ENCODE measurements at regions not wholly inside any gene's neighbourhood (a gene's known extent, or its start where the extent isn't known, plus 50 kb on each side); places are given as distances from the start of the nearest gene placed in this dataset.

DNA sequence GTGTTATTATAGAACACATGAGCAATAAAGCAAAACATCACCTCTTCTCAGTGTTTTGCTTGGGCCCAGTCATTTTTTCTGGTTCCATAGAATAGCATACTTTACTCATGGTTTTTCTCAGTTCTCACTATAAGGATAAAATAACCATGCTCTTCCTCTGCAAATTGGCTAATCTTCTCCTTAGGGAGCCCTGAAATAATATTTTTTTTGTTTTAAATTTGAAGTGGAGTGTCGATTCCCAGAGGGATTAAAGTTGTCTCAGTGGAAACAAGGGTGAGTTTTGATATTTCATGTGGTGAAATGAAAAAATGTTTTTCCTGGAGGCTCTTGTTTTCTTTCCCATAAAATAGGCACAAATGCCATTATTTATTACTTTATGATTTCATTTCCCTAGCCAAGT, 127.3 kb downstream of the NOC3L start:
- H3K27me3 Mint-ChIP-seq: peaks cover 19% of the 10 kb centered on the region
- no peaks in the 10 kb centered on the region for H3K9me3 Mint-ChIP-seq
- DNase-seq (no peak), ATAC-seq (ENCODE audit: low read depth) (no peak)
- H3K4me3 Mint-ChIP-seq: no peak overlapping the region
- ChIA-PET POLR2A (no interaction called here), CTCF (no interaction called here)
- H3K4me1 Mint-ChIP-seq: no peaks in the 10 kb centered on the region
- intact Hi-C loops (cut with micrococcal nuclease): no loop called here
- TF ChIP-seq, protein P1, sequence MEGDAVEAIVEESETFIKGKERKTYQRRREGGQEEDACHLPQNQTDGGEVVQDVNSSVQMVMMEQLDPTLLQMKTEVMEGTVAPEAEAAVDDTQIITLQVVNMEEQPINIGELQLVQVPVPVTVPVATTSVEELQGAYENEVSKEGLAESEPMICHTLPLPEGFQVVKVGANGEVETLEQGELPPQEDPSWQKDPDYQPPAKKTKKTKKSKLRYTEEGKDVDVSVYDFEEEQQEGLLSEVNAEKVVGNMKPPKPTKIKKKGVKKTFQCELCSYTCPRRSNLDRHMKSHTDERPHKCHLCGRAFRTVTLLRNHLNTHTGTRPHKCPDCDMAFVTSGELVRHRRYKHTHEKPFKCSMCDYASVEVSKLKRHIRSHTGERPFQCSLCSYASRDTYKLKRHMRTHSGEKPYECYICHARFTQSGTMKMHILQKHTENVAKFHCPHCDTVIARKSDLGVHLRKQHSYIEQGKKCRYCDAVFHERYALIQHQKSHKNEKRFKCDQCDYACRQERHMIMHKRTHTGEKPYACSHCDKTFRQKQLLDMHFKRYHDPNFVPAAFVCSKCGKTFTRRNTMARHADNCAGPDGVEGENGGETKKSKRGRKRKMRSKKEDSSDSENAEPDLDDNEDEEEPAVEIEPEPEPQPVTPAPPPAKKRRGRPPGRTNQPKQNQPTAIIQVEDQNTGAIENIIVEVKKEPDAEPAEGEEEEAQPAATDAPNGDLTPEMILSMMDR (IDR thresholded peaks at IDR 0.05): no peak
- H3K27ac Mint-ChIP-seq: no peak overlapping the region
- no peaks in the 10 kb centered on the region for H3K36me3 Mint-ChIP-seq (ENCODE audit: low read depth)

DNA sequence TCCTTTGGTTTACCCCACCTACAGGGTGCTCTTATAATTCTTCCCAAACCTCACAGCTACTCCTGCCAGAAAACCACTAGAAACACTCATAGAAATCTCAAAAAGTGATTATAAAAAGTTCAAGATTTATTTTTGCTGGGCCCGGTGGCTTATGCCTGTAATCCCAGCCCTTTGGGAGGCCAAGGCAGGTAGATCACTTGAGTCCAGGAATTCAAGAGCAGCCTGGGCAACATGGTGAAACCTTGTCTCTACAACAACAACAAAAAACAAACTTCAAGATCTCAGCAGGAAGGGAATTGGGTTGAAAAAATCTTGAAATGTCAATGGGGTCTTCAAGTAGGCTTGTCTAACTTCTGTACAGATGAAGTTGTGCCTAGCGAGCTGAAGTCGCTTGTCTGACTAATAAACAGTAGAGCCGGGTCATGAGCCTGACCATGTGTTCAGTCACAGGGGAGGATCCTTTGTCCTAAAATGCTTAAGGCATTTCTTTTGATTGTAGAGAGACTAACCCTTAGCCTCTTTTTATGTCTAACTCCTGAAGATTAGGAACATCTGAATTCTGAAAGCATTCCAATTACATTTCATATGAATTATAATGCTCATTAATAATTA, 124.6 kb downstream of the NOC3L start:
- intact Hi-C loops (cut with micrococcal nuclease): no loop called here
- Mint-ChIP-seq H3K36me3 (ENCODE audit: low read depth) (no peaks in the 10 kb centered on the region), H3K4me3 (no peak overlapping the region), H3K27ac (no peak overlapping the region), H3K27me3 (peaks cover 20% of the 10 kb centered on the region), H3K4me1 (peaks cover 3% of the 10 kb centered on the region), H3K9me3 (no peaks in the 10 kb centered on the region)
- ATAC-seq (ENCODE audit: low read depth): no peak
- TF ChIP-seq, protein P1 (IDR thresholded peaks at IDR 0.05): no peak
- POLR2A ChIA-PET: no interaction called here
- no peak for DNase-seq
- CTCF ChIA-PET: no interaction called here

DNA sequence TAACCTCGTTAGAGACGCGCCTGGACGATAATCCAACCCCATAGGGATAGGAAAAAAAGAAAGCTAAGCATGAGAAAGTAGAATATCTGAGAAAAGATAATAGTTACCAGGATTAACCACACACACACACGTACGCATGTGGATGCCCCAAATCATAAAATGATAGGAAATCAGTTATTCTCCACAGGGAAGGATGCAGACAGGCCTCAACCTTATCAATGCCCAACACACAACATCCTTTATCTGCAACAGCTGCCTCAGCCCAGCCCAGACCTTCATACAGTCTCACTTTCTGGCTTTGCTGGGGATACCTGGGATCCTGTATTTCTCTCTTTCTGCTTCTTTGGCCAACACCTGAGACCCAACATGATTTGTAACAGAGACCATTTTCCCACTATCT, 123.0 kb downstream of the NOC3L start:
- no peaks in the 10 kb centered on the region for H3K36me3 Mint-ChIP-seq (ENCODE audit: low read depth)
- TF ChIP-seq, protein P1 (IDR thresholded peaks at IDR 0.05): no peak
- intact Hi-C loops (cut with micrococcal nuclease): no loop called here
- H3K27ac Mint-ChIP-seq: no peak overlapping the region
- ATAC-seq (ENCODE audit: low read depth): no peak
- no peak for DNase-seq
- ChIA-PET POLR2A (no interaction called here), CTCF (no interaction called here)
- H3K4me1 Mint-ChIP-seq: peaks cover 3% of the 10 kb centered on the region
- H3K4me3 Mint-ChIP-seq: no peak overlapping the region
- H3K27me3 Mint-ChIP-seq: peaks cover 18% of the 10 kb centered on the region
- H3K9me3 Mint-ChIP-seq: no peaks in the 10 kb centered on the region

DNA sequence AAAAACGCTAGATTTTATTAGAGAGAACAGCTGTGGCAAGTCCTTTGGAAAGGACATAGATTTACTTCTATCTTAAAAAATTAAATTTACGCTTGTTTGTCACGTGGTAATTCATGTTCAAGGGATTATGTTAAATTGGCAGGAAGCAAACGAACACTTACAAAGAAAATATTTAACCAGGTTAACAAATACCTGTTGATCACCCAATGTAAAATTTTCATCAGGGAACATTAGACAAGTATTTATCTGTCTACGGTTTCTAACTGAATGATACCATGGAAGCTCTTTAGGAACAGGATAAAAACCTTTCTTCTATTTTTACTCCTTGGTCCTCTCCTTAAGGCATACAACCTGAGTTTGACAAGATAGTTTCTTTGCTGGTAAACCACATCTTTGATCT, 122.2 kb downstream of the NOC3L start:
- ATAC-seq (ENCODE audit: low read depth): no peak
- intact Hi-C loops (cut with micrococcal nuclease): no loop called here

DNA sequence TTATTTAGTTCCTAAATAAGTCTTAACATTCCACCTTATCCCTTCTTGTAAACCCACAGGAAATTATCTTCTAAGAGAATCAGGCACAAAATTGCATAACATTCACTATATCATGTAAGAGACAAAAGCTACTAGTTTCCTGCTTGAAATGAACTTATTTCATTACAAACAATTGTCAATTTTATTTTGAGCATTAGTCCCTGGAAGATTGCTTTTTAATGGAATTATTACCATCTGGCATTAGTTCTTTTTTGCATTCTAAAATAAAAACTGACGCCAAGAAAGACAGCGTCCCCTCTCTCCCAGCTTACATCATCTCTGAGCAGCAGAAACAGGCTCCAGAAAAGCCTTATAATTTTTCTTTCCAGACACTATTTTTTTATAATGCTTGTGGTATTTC, 121.8 kb downstream of the NOC3L start:
- Mint-ChIP-seq H3K36me3 (ENCODE audit: low read depth) (no peaks in the 10 kb centered on the region), H3K4me3 (no peak overlapping the region), H3K27ac (no peak overlapping the region), H3K9me3 (no peaks in the 10 kb centered on the region), H3K27me3 (peaks cover 22% of the 10 kb centered on the region), H3K4me1 (peaks cover 3% of the 10 kb centered on the region)
- TF ChIP-seq, protein P1 (IDR thresholded peaks at IDR 0.05): no peak
- DNase-seq (no peak), ATAC-seq (ENCODE audit: low read depth) (no peak)
- CTCF ChIA-PET: no interaction called here
- intact Hi-C loops (cut with micrococcal nuclease): no loop called here
- POLR2A ChIA-PET: no interaction called here

More for the DNA sequence above, 122.2 kb downstream of the NOC3L start:
- Mint-ChIP-seq H3K9me3 (no peaks in the 10 kb centered on the region), H3K4me1 (peaks cover 3% of the 10 kb centered on the region), H3K27ac (no peak overlapping the region), H3K36me3 (ENCODE audit: low read depth) (no peaks in the 10 kb centered on the region), H3K4me3 (no peak overlapping the region), H3K27me3 (peaks cover 20% of the 10 kb centered on the region)
- ChIA-PET POLR2A (no interaction called here), CTCF (no interaction called here)
- DNase-seq: no peak
- TF ChIP-seq, protein P1 (IDR thresholded peaks at IDR 0.05): no peak

All from activated B cell treated with CpG ODN at 0.5 μM for 24 hours (primary cell).